HAP-1 (cell line): ENCODE measurements at regions not wholly inside any gene's neighbourhood (a gene's known extent, or its start where the extent isn't known, plus 50 kb on each side); places are given as distances from the start of the nearest gene placed in this dataset.
"Not testable (repeated sequence)": the region's sequence is repeated elsewhere in the genome, so short reads cannot be mapped to it uniquely, and the experiment has no call there.

ENCODE experiments used
- DNase-seq, 2 experiments: peaks; one replicate each; pipeline ENCODE4 v3.0.0-alpha.2; 2016 to 2020; ENCODE audit warnings: low spot score in 2 of 2
- H3K27me3 ChIP-seq: fragments of 250-450 bp; sonication (Bioruptor Pico); 2 replicates; pipeline ENCODE4 v1.5.1; 2020; ENCODE audit warnings: low read depth, mild to moderate bottlenecking, moderate library complexity
- H3K36me3 ChIP-seq: fragments of 250-450 bp; sonication (Bioruptor Pico); replicated peaks from 2 replicates; pipeline ENCODE4 v1.5.1; 2020; ENCODE audit warnings: mild to moderate bottlenecking
- H3K4me1 ChIP-seq: fragments of 250-450 bp; sonication (Bioruptor Pico); 2 replicates; pipeline ENCODE4 v1.5.1; 2020; ENCODE audit warnings: mild to moderate bottlenecking
- H3K4me3 ChIP-seq: fragments of 250-450 bp; sonication (Bioruptor Pico); 2 replicates; pipeline ENCODE4 v1.5.1; 2020; ENCODE audit warnings: mild to moderate bottlenecking, moderate library complexity
- H3K9me3 ChIP-seq: fragments of 250-450 bp; sonication (Bioruptor Pico); 2 replicates; pipeline ENCODE4 v1.5.1; 2020; ENCODE audit warnings: mild to moderate bottlenecking, moderate library complexity
- in situ Hi-C: fragments of 300-500 bp; cut with MboI; formaldehyde crosslinking; loops from 3 replicates; pipeline ENCODE4 v1.14.3; 2020; ENCODE audit warnings: low sequenced_read_pairs, inconsistent platforms, mixed read lengths

- no peak for DNase-seq
- in situ Hi-C loops, result no loop called here
- Histone ChIP-seq H3K4me1 (peaks cover 8% of the 10 kb centered on the region; the same call in 1 of the 2 replicates), H3K4me3 (no peak overlapping the region), H3K36me3 (no peaks in the 10 kb centered on the region), H3K9me3 (no peaks in the 10 kb centered on the region), H3K27me3 (peaks cover 9% of the 10 kb centered on the region; the same call in 1 of the 2 replicates)
Measured at GRCh38 chr22:22057617-22058378, 75.2 kb upstream of the TOP3B start.

GRCh38 chr22:22056809-22057594 lies 74.4 kb upstream of the TOP3B start:
- H3K36me3 ChIP-seq, H3K4me3 ChIP-seq, DNase-seq, H3K4me1 ChIP-seq, H3K27me3 ChIP-seq, H3K9me3 ChIP-seq, in situ Hi-C loops: not testable (repeated sequence)

- H3K4me1 ChIP-seq, H3K36me3 ChIP-seq, DNase-seq, in situ Hi-C loops, H3K27me3 ChIP-seq, H3K4me3 ChIP-seq, H3K9me3 ChIP-seq: not testable (repeated sequence)
Measured at GRCh38 chr22:22052548-22053139, 70.1 kb upstream of the TOP3B start.

- DNase-seq, H3K36me3 ChIP-seq, H3K4me3 ChIP-seq, H3K27me3 ChIP-seq, H3K4me1 ChIP-seq, H3K9me3 ChIP-seq, in situ Hi-C loops: not testable (repeated sequence)
Measured at GRCh38 chr22:22051032-22051431, 68.4 kb upstream of the TOP3B start.

- in situ Hi-C loops, result no loop called here
- Histone ChIP-seq H3K4me1 (no peaks in the 10 kb centered on the region), H3K9me3 (no peaks in the 10 kb centered on the region), H3K36me3 (no peaks in the 10 kb centered on the region), H3K27me3 (peaks cover 12% of the 10 kb centered on the region), H3K4me3 (no peak overlapping the region)
- DNase-seq, result no peak
Measured at GRCh38 chr22:22050141-22050775, 67.7 kb upstream of the TOP3B start.

GRCh38 chr22:22049684-22050083 lies 67.1 kb upstream of the TOP3B start:
- Histone ChIP-seq H3K27me3 (peaks cover 12% of the 10 kb centered on the region), H3K4me1 (no peaks in the 10 kb centered on the region), H3K4me3 (no peak overlapping the region), H3K9me3 (no peaks in the 10 kb centered on the region), H3K36me3 (no peaks in the 10 kb centered on the region)
- DNase-seq, result no peak
- in situ Hi-C loops, result no loop called here

- no peak for DNase-seq
- in situ Hi-C loops, result no loop called here
- H3K27me3 ChIP-seq, result peaks cover 12% of the 10 kb centered on the region
- H3K4me1 ChIP-seq, result no peaks in the 10 kb centered on the region
- no peaks in the 10 kb centered on the region for H3K36me3 ChIP-seq
- no peak overlapping the region for H3K4me3 ChIP-seq
- H3K9me3 ChIP-seq, result no peaks in the 10 kb centered on the region
Measured at GRCh38 chr22:22048981-22049531, 66.5 kb upstream of the TOP3B start.

- DNase-seq, result no peak
- peaks cover 12% of the 10 kb centered on the region for H3K27me3 ChIP-seq
- H3K36me3 ChIP-seq, result no peaks in the 10 kb centered on the region
- no peak overlapping the region for H3K4me3 ChIP-seq
- no peaks in the 10 kb centered on the region for H3K9me3 ChIP-seq
- H3K4me1 ChIP-seq, result no peaks in the 10 kb centered on the region
- in situ Hi-C loops, result no loop called here
Measured at GRCh38 chr22:22048318-22048942, 65.8 kb upstream of the TOP3B start.

GRCh38 chr22:22047776-22048175 lies 65.2 kb upstream of the TOP3B start:
- Histone ChIP-seq H3K4me1 (no peaks in the 10 kb centered on the region), H3K27me3 (peaks cover 12% of the 10 kb centered on the region), H3K9me3 (no peaks in the 10 kb centered on the region), H3K36me3 (no peaks in the 10 kb centered on the region), H3K4me3 (no peak overlapping the region)
- DNase-seq, result no peak
- in situ Hi-C loops, result no loop called here

- no peaks in the 10 kb centered on the region for H3K9me3 ChIP-seq
- no peaks in the 10 kb centered on the region for H3K4me1 ChIP-seq
- H3K4me3 ChIP-seq, result no peak overlapping the region
- DNase-seq, result no peak
- H3K27me3 ChIP-seq, result peaks cover 12% of the 10 kb centered on the region
- H3K36me3 ChIP-seq, result no peaks in the 10 kb centered on the region
- in situ Hi-C loops, result no loop called here
Measured at GRCh38 chr22:22047266-22047665, 64.7 kb upstream of the TOP3B start.

GRCh38 chr22:22046370-22046769 lies 63.8 kb upstream of the TOP3B start:
- H3K27me3 ChIP-seq, result peaks cover 12% of the 10 kb centered on the region
- no peaks in the 10 kb centered on the region for H3K36me3 ChIP-seq
- no peak overlapping the region for H3K4me3 ChIP-seq
- in situ Hi-C loops, result no loop called here
- no peak for DNase-seq
- no peaks in the 10 kb centered on the region for H3K4me1 ChIP-seq
- no peaks in the 10 kb centered on the region for H3K9me3 ChIP-seq

GRCh38 chr22:22045571-22046335 lies 63.2 kb upstream of the TOP3B start:
- Histone ChIP-seq H3K36me3 (no peaks in the 10 kb centered on the region), H3K4me3 (no peak overlapping the region), H3K9me3 (no peaks in the 10 kb centered on the region), H3K4me1 (no peaks in the 10 kb centered on the region), H3K27me3 (peaks cover 12% of the 10 kb centered on the region)
- in situ Hi-C loops, result no loop called here
- no peak for DNase-seq

- Histone ChIP-seq H3K36me3 (no peaks in the 10 kb centered on the region), H3K27me3 (peaks cover 12% of the 10 kb centered on the region), H3K4me1 (no peaks in the 10 kb centered on the region), H3K9me3 (no peaks in the 10 kb centered on the region), H3K4me3 (no peak overlapping the region)
- no peak for DNase-seq
- in situ Hi-C loops, result no loop called here
Measured at GRCh38 chr22:22044153-22044552, 61.6 kb upstream of the TOP3B start.
